ENCODE measurements at regions not wholly inside any gene's neighbourhood (a gene's known extent, or its start where the extent isn't known, plus 50 kb on each side); places are given as distances from the start of the nearest gene placed in this dataset.
"Not testable (repeated sequence)": the region's sequence is repeated elsewhere in the genome, so short reads cannot be mapped to it uniquely, and the experiment has no call there.

GRCh38 chr2:111382507-111382906 lies 261.8 kb downstream of the BCL2L11 start:
- not testable (repeated sequence) for TF ChIP-seq CTCF (IDR thresholded peaks at IDR 0.05); EZH2 (IDR thresholded peaks at IDR 0.05; ENCODE audit: borderline replicate concordance, insufficient read depth, low read depth, low read length, poor library complexity, severe bottlenecking)
